ENCODE measurements at regions not wholly inside any gene's neighbourhood (a gene's known extent, or its start where the extent isn't known, plus 50 kb on each side); places are given as distances from the start of the nearest gene placed in this dataset.

GRCh38 chr4:35604252-35604651, 640.1 kb downstream of the ARAP2 start:
- DNase-seq (ENCODE audit: extremely low read depth, low read depth): no peak
- no peak overlapping the region for H3K4me3 ChIP-seq (replicated peaks; ENCODE audit: low read depth, low read length)
- no peak for TF ChIP-seq CTCF (IDR thresholded peaks at IDR 0.05; ENCODE audit: low read depth, low read length, missing control alignments)

- TF ChIP-seq CTCF (IDR thresholded peaks at IDR 0.05; ENCODE audit: low read depth, low read length, missing control alignments): no peak
- H3K4me3 ChIP-seq (replicated peaks; ENCODE audit: low read depth, low read length): no peak overlapping the region
- no peak for DNase-seq (ENCODE audit: extremely low read depth, low read depth)
Observed at GRCh38 chr4:35604724-35605123, 639.6 kb downstream of the ARAP2 start.

- no peak for DNase-seq (ENCODE audit: extremely low read depth, low read depth)
- TF ChIP-seq CTCF (IDR thresholded peaks at IDR 0.05; ENCODE audit: low read depth, low read length, missing control alignments): no peak
- no peak overlapping the region for H3K4me3 ChIP-seq (replicated peaks; ENCODE audit: low read depth, low read length)
Observed at GRCh38 chr4:35608205-35608604, 636.1 kb downstream of the ARAP2 start.

GRCh38 chr4:35614120-35614519, 630.2 kb downstream of the ARAP2 start:
- DNase-seq (ENCODE audit: extremely low read depth, low read depth): no peak
- no peak overlapping the region for H3K4me3 ChIP-seq (replicated peaks; ENCODE audit: low read depth, low read length)
- TF ChIP-seq CTCF (IDR thresholded peaks at IDR 0.05; ENCODE audit: low read depth, low read length, missing control alignments): no peak

- no peak for DNase-seq (ENCODE audit: extremely low read depth, low read depth)
- no peak for TF ChIP-seq CTCF (IDR thresholded peaks at IDR 0.05; ENCODE audit: low read depth, low read length, missing control alignments)
Observed at GRCh38 chr4:35639929-35640328, 604.4 kb downstream of the ARAP2 start.

GRCh38 chr4:35643661-35644060, 600.7 kb downstream of the ARAP2 start:
- no peak overlapping the region for H3K4me3 ChIP-seq (replicated peaks; ENCODE audit: low read depth, low read length)
- DNase-seq (ENCODE audit: extremely low read depth, low read depth): no peak
- no peak for TF ChIP-seq CTCF (IDR thresholded peaks at IDR 0.05; ENCODE audit: low read depth, low read length, missing control alignments)

More at GRCh38 chr4:35639929-35640328, 604.4 kb downstream of the ARAP2 start:
- H3K4me3 ChIP-seq (replicated peaks; ENCODE audit: low read depth, low read length): no peak overlapping the region

- no peak for TF ChIP-seq CTCF (IDR thresholded peaks at IDR 0.05; ENCODE audit: low read depth, low read length, missing control alignments)
- no peak overlapping the region for H3K4me3 ChIP-seq (replicated peaks; ENCODE audit: low read depth, low read length)
- DNase-seq (ENCODE audit: extremely low read depth, low read depth): no peak
Observed at GRCh38 chr4:35644591-35644990, 599.7 kb downstream of the ARAP2 start.

Data from HFF-Myc (cell line).